WERI-Rb-1 (cell line): ENCODE measurements at regions not wholly inside any gene's neighbourhood (a gene's known extent, or its start where the extent isn't known, plus 50 kb on each side); places are given as distances from the start of the nearest gene placed in this dataset.
"Not testable (repeated sequence)": the region's sequence is repeated elsewhere in the genome, so short reads cannot be mapped to it uniquely, and the experiment has no call there.

Source experiments
- DNase-seq: peaks from one replicate; pipeline ENCODE4 v3.0.0-alpha.2; 2020
- H3K27ac ChIP-seq: fragments of 250-450 bp; sonication (Bioruptor Pico); 2 replicates; pipeline ENCODE4 v1.5.1; 2020; ENCODE audit warnings: mild to moderate bottlenecking, moderate library complexity
- H3K27me3 ChIP-seq: fragments of 250-450 bp; sonication (Bioruptor Pico); 2 replicates; pipeline ENCODE4 v1.5.1; 2021; ENCODE audit warnings: mild to moderate bottlenecking, low read depth, moderate library complexity; ENCODE audit not compliant: insufficient read depth, severe bottlenecking
- H3K36me3 ChIP-seq: fragments of 250-450 bp; sonication (Bioruptor Pico); 2 replicates; pipeline ENCODE4 v1.5.1; 2020; ENCODE audit warnings: mild to moderate bottlenecking, moderate library complexity
- H3K4me3 ChIP-seq: 2 replicates; pipeline ENCODE4 v1.5.1; 2011; ENCODE audit warnings: low read depth, mild to moderate bottlenecking, control low read depth, low read length
- H3K9me3 ChIP-seq: fragments of 250-450 bp; sonication (Bioruptor Pico); 2 replicates; pipeline ENCODE4 v1.5.1; 2021; ENCODE audit warnings: mild to moderate bottlenecking, moderate library complexity; ENCODE audit not compliant: severe bottlenecking
- TF ChIP-seq, protein P1 (sequence below): IDR thresholded peaks from 2 replicates; pipeline ENCODE4 v1.5.1; 2011; ENCODE audit warnings: low read depth, mild to moderate bottlenecking, control low read depth, inconsistent platforms, low read length

DNA sequence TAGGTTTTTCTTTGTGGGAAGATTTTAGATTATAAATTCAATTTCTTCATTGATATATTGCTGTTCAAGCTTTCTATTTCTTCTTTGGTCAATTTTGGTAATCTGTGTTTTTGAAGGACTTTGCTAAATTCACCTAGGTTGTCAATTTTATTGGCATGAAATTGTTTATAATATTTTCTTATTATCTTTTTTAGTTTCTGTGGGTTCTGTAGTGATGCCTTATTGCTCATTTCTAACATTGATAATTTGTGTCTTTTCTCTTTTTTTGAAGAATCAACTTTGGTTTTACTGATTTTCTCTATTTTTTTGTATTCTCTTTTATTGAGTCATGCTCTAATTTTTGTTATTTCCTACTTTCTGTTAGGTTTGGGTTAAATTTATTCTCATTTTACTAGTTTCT, 123.2 kb downstream of the ADSS2 start:
- Histone ChIP-seq H3K4me3 (no peak overlapping the region), H3K27ac (no peak overlapping the region), H3K36me3 (no peaks in the 10 kb centered on the region), H3K27me3 (no peaks in the 10 kb centered on the region), H3K9me3 (peaks cover 7% of the 10 kb centered on the region)
- TF ChIP-seq, protein P1, sequence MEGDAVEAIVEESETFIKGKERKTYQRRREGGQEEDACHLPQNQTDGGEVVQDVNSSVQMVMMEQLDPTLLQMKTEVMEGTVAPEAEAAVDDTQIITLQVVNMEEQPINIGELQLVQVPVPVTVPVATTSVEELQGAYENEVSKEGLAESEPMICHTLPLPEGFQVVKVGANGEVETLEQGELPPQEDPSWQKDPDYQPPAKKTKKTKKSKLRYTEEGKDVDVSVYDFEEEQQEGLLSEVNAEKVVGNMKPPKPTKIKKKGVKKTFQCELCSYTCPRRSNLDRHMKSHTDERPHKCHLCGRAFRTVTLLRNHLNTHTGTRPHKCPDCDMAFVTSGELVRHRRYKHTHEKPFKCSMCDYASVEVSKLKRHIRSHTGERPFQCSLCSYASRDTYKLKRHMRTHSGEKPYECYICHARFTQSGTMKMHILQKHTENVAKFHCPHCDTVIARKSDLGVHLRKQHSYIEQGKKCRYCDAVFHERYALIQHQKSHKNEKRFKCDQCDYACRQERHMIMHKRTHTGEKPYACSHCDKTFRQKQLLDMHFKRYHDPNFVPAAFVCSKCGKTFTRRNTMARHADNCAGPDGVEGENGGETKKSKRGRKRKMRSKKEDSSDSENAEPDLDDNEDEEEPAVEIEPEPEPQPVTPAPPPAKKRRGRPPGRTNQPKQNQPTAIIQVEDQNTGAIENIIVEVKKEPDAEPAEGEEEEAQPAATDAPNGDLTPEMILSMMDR = no peak
- no peak for DNase-seq

DNA sequence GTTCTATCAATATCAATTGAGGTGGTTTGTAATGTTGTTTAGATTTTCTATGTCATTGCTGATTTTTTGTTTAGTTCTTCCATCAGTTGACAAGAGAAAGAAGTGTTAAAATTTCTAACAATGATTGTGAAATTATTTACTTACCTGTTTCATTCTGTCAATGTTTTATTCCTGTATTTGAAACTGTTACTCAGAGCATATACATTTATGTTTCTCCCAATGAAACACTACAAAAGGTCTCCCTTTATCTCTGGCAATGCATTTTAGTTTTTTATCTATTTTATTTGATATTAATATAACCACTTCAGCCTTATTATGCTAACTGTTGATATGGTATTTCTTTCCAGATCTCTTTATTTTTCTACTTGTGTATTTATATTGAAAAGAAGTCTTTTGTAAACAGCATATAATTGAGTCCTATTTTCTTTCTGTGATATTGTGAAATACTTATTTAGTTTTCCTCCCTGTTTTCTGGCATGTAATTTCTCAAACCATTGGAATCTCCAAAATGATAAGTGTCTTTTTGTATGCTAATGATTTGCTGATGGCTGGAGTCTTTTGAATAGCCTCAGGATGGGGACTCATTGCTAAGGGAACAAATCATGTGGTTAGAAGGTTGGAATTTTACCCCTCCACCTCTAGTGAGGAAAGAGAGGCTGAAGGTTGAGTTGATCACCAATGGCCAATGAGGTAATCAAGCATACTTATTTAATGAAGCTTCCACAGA, 122.0 kb downstream of the ADSS2 start:
- Histone ChIP-seq H3K27ac (no peak overlapping the region), H3K27me3 (no peaks in the 10 kb centered on the region), H3K4me3 (no peak overlapping the region), H3K9me3 (peaks cover 7% of the 10 kb centered on the region), H3K36me3 (no peaks in the 10 kb centered on the region)
- DNase-seq = no peak
- TF ChIP-seq, protein P1 = no peak

DNA sequence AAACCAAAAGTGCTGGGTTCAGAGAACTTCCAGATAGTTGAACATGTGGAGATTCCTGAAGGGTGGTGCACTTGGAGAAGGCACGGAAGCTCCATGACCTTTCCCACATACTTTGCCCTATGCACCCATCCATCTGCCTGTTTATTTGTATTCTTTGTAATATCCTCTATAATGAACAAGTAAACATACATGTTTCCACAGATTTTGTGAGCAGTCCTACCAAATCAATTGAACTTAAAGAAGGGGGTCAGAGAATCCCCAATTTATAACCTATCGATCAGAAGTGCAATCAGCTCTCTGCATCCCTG, 121.4 kb downstream of the ADSS2 start:
- H3K27ac ChIP-seq = no peak overlapping the region
- peaks cover 7% of the 10 kb centered on the region for H3K9me3 ChIP-seq
- no peak overlapping the region for H3K4me3 ChIP-seq
- no peaks in the 10 kb centered on the region for H3K27me3 ChIP-seq
- TF ChIP-seq, protein P1 = no peak
- no peaks in the 10 kb centered on the region for H3K36me3 ChIP-seq
- no peak for DNase-seq

DNA sequence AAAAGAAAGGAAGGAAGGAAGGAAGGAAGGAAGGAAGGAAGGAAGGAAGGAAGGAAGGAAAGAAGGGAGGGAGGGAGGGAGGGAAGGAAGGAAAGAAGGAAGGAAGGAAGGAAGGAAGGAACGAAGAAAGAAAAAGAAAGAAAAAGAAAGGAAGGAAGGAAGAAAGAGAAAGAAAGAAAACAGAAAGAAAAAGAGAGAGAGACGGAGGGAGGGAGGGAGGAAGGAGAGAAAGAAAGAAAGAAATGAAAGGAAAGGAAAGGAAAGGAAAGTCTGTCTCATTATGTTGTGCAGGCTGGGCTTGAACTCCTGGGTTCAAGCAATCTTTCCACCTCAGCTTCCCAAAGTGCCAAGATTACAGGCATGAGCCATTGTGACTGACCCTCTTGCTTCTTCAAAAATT, 118.9 kb downstream of the ADSS2 start:
- H3K4me3 ChIP-seq, H3K9me3 ChIP-seq, DNase-seq, H3K27ac ChIP-seq, H3K36me3 ChIP-seq, H3K27me3 ChIP-seq: not testable (repeated sequence)

DNA sequence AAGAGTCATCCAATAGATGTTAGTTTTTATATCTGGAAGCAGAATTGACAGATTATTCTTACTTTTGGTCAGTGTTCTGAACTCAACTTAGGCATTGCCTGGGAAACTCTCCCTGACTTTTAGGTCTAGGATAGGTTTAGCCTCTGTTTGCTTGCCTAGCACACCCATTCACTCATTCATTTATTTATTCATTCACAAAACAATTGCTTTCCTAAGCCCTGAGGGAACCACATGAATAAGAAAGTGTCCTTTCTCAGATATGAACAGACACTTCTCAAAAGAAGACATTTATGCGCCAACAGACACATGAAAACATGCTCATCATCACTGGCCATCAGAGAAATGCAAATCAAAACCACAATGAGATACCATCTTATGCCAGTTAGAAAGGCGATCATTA, 117.4 kb downstream of the ADSS2 start:
- not testable (repeated sequence) for H3K4me3 ChIP-seq, H3K27me3 ChIP-seq, DNase-seq, H3K9me3 ChIP-seq, H3K36me3 ChIP-seq, H3K27ac ChIP-seq

DNA sequence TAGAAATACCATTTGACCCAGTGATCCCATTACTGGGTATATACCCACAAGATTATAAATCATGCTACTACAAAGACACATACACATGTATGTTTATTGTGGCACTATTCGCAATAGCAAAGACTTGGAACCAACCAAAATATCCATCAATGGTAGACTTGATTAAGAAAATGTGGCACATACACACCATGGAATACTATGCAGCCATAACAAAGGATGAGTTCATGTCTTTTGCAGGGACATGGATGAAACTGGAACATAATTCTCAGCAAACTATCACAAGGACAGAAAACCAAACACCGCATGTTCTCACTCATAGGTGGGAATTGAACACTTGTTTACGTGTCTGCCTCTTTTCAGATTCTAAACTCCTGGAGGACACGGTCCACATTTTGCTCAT, 116.9 kb downstream of the ADSS2 start:
- not testable (repeated sequence) for H3K36me3 ChIP-seq, H3K4me3 ChIP-seq, H3K9me3 ChIP-seq, H3K27me3 ChIP-seq, H3K27ac ChIP-seq, DNase-seq

DNA sequence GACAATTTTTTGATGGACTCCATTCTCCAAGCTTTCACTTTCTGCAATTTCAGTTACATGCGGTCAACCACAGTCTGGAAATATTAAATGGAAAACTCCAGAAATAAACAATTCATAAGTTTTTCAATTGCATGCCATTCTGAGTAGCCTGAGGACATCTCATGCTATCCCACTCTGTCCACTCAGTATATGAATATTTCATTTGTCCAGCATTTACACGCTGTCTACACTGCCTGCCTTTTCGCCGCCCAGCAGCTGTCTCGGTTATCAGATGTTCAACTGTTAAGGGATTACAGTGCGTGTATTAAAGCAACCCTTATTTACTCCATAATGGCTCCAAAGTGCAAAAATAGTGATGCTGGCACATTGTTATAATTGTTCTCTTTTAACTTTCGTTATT, 116.3 kb downstream of the ADSS2 start:
- Histone ChIP-seq H3K27me3 (no peaks in the 10 kb centered on the region), H3K36me3 (no peaks in the 10 kb centered on the region), H3K27ac (no peak overlapping the region), H3K9me3 (no peaks in the 10 kb centered on the region), H3K4me3 (no peak overlapping the region)
- TF ChIP-seq, protein P1 = no peak
- DNase-seq = no peak
